ENCODE measurements at regions not wholly inside any gene's neighbourhood (a gene's known extent, or its start where the extent isn't known, plus 50 kb on each side); places are given as distances from the start of the nearest gene placed in this dataset.
"Not testable (repeated sequence)": the region's sequence is repeated elsewhere in the genome, so short reads cannot be mapped to it uniquely, and the experiment has no call there.

DNA sequence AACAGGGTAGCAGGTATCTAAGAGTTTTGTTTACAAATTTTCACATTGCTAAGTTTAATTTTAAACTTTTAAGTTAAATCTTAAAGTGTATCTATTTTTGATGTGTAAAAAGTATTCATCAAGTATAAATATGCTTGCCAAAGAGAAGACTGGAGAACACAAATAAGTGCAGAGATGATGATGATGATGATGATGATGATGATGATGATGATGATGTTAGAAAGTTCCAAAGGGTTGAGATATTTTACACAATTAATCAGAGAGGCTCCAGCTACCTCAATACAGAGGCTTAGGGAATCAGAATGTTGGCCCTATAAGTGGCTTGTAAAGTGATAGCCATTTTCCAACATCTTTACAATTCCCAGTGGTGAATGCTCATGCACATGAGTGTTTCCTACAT, 209.0 kb upstream of the NPVF start:
- Mint-ChIP-seq H3K36me3 (ENCODE audit: low read depth) (no peaks in the 10 kb centered on the region), H3K9me3 (peaks cover 14% of the 10 kb centered on the region), H3K27me3 (no peaks in the 10 kb centered on the region), H3K4me1 (no peaks in the 10 kb centered on the region), H3K27ac (no peak overlapping the region), H3K4me3 (no peak overlapping the region)
- intact Hi-C loops (cut with micrococcal nuclease): no loop called here
- DNase-seq: no peak

DNA sequence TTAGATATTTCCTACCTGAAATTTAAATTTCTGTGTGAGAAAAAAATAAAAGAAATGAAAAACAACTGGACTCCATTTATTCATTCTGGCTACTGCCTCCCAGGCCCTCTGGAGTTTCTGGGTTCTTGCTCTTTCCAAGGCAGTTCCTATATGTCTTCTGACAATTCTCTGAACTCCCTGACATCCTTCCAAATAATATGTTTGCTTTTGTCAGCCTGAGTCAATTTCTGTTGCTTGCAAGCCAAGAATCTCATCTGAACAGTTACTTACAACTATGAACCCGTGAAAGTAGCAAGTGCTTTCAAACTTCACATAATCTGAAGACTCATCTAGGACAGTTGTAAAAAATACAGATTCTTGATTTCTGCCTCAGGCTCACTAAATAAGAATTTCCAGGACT, 216.7 kb upstream of the NPVF start:
- H3K9me3 Mint-ChIP-seq: peaks cover 18% of the 10 kb centered on the region
- DNase-seq: no peak
- intact Hi-C loops (cut with micrococcal nuclease): no loop called here

DNA sequence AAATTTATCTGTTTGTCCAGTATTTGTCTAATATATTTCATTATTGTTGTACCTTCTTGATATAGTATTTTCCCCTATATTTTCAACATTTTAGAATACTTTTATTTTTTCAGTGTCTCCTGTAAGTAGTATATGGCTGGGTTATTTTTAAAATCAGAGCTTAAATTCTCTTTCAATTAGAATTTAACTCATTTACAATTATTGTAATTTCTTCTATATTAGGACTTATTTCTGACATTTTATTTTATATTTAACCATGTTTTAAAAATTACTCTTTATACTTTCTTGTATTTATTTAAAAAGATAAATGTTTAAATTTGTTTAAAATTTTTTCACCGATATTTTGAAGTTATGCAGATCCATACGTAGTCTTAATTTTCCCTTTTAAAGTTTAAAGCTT, 220.0 kb upstream of the NPVF start:
- H3K4me1 Mint-ChIP-seq: no peaks in the 10 kb centered on the region
- no peaks in the 10 kb centered on the region for H3K27me3 Mint-ChIP-seq
- no peak overlapping the region for H3K4me3 Mint-ChIP-seq
- peaks cover 3% of the 10 kb centered on the region for H3K9me3 Mint-ChIP-seq
- DNase-seq: no peak
- no peak overlapping the region for H3K27ac Mint-ChIP-seq
- no peaks in the 10 kb centered on the region for H3K36me3 Mint-ChIP-seq (ENCODE audit: low read depth)
- intact Hi-C loops (cut with micrococcal nuclease): no loop called here

More for the DNA sequence above, 216.7 kb upstream of the NPVF start:
- Mint-ChIP-seq H3K27ac (no peak overlapping the region), H3K27me3 (no peaks in the 10 kb centered on the region), H3K36me3 (ENCODE audit: low read depth) (no peaks in the 10 kb centered on the region), H3K4me3 (no peak overlapping the region), H3K4me1 (no peaks in the 10 kb centered on the region)

DNA sequence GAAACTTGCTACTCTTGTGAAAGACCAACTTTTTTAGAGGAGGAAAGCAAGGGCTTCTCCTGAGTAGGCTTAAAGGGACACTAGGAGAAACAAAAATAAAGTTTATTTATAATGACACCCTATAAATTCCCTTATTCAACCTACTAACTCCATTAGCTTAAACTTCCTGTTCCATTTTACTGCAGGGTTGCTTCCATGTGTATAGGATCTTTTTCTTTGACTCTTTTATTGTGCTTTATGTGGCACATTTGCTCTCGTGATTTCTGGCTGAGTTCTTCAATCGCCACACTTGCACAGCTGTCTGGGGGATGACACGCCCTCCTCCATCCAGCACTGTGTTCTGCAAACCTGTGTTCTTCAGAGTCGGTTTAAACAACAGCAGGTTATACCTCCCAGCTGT, 225.7 kb upstream of the NPVF start:
- intact Hi-C loops (cut with micrococcal nuclease): no loop called here
- no peak overlapping the region for H3K27ac Mint-ChIP-seq
- no peaks in the 10 kb centered on the region for H3K9me3 Mint-ChIP-seq
- no peaks in the 10 kb centered on the region for H3K4me1 Mint-ChIP-seq
- peak; percentile 11 for DNase-seq
- H3K36me3 Mint-ChIP-seq (ENCODE audit: low read depth): no peaks in the 10 kb centered on the region
- H3K4me3 Mint-ChIP-seq: no peak overlapping the region
- H3K27me3 Mint-ChIP-seq: peaks cover 3% of the 10 kb centered on the region

DNA sequence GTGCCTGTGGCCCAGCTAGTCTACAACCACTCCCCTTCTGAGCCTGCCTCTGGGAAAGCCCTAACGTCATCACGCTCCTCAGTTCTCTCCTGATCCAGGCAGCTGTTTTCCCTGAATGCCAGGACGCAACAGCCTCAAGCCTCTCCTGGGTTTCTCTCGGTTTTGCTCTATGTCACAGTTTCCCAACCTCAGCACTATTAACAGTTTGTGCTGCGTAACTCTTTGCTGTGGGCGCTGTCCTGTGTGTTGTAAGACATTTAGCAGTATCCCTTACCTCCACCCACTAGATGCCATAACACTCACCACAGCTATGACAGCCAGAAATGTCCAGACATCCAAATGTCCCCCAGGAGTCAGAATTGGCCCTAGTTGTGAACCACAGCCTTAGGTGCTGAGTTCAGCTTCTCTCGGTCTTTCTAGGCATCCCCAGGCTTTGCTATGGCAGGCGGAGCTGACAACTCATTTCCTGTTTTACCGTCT, 226.3 kb upstream of the NPVF start:
- Mint-ChIP-seq H3K4me3 (no peak overlapping the region), H3K4me1 (no peaks in the 10 kb centered on the region), H3K27me3 (peaks cover 3% of the 10 kb centered on the region), H3K9me3 (no peaks in the 10 kb centered on the region), H3K36me3 (ENCODE audit: low read depth) (no peaks in the 10 kb centered on the region), H3K27ac (no peak overlapping the region)
- DNase-seq: peak; percentile 26
- intact Hi-C loops (cut with micrococcal nuclease): no loop called here

DNA sequence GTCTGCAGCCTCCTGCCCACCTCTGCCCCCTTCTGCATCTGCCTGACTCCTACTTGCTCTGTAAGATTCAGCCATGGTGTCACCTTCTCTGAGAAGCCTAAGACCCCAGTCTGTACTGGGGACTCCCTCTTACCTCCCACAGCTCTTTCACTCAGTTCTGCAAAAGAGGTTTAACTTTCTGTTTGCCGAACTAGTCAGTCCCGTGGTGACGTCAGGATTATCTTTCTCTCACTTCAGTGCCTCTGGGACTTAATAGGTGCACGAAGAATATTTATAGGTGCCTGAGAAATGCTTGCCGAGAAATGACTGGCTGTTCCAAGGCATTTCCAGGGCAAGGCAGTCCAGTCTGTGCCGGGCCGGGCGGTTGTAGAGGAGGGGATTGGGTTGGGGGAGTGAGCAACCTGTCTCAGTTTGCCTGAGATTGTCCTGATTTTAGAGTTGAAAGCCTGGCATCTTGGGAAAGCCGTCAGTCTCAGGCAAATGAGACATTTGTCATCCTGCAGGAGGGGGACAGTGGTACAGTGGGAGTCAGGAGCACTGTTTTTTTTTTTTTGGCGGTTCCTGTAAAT, 227.5 kb upstream of the NPVF start:
- Mint-ChIP-seq H3K4me1 (no peaks in the 10 kb centered on the region), H3K4me3 (no peak overlapping the region), H3K27me3 (peaks cover 9% of the 10 kb centered on the region), H3K27ac (no peak overlapping the region), H3K36me3 (ENCODE audit: low read depth) (no peaks in the 10 kb centered on the region), H3K9me3 (no peaks in the 10 kb centered on the region)
- intact Hi-C loops (cut with micrococcal nuclease): no loop called here
- no peak for DNase-seq

DNA sequence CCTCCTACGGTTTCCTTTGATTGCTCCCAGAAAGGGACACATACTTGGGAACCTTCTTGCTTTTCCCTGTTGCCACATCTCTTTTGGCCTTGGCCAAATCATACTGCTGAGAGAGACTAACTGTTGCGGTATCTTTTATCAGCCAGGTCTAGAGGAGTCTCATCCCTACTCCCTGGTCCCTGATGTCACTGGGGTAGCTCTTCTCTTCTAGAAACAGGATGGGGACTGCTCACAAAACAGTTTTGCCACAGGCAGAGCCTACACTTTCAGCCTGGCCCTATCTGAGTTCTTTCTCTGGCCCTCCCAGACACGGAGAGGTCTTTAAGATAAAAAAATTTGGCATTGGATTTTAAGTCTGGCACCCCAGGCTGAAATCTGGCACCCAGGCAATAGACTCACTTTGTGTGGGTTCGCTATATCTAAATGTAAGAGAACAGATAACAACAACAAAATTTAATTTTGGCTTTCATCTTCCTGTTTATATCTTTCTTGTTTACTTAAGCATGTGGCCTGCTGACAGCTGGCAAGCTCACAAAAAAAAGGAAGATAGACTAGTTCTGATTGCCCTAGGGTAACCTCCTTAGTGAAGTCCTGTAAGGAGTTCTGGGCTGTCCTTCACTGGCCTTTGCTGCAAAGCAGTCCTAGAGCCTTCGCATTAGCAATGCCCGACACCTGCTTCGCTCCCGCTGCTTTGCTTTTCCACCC, 228.3 kb upstream of the NPVF start:
- Mint-ChIP-seq H3K4me1 (no peaks in the 10 kb centered on the region), H3K27ac (no peak overlapping the region), H3K4me3 (no peak overlapping the region), H3K36me3 (ENCODE audit: low read depth) (no peaks in the 10 kb centered on the region), H3K27me3 (peaks cover 9% of the 10 kb centered on the region), H3K9me3 (no peaks in the 10 kb centered on the region)
- DNase-seq: no peak
- intact Hi-C loops (cut with micrococcal nuclease): no loop called here

DNA sequence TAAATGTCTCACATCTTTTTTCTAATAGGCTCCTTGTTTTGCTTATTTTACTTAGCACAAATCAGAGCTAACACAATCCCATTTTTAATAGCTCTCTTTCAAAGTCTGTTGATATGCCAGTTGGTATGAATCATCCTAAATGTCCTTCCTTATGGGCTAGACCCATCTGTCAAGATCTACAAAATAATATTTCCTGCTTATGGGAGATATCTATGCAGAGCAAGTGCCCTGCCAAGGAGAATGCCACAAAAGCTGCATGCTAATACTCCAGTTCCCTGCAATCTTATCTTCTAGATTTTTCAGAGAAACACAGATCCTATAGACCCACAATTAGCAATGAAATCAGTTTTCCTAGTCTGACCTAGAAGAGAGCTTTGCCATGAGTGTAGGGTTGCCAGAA, 230.8 kb upstream of the NPVF start:
- intact Hi-C loops (cut with micrococcal nuclease): no loop called here
- H3K4me1 Mint-ChIP-seq: no peaks in the 10 kb centered on the region
- H3K27me3 Mint-ChIP-seq: peaks cover 16% of the 10 kb centered on the region
- no peak overlapping the region for H3K27ac Mint-ChIP-seq
- DNase-seq: no peak
- no peak overlapping the region for H3K4me3 Mint-ChIP-seq
- no peaks in the 10 kb centered on the region for H3K9me3 Mint-ChIP-seq
- H3K36me3 Mint-ChIP-seq (ENCODE audit: low read depth): no peaks in the 10 kb centered on the region

DNA sequence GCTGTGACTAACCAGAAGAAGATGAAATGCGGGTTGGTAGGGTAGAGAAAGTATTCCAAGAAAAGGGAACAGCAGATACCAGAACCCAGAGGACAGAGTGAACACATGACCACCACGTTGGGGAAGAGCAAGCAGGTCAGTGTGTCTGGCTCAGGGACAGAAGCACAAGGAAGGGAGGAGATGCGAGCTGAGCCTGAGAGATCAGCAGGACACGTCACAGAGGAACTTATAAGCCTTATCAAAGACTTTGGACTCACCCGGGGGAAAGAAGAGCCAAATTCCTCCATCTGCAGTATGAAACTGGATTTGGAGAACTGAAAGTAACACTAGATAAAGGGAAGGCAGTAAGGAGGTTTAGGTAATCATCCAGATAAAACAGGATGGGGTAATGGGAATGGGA, 232.1 kb upstream of the NPVF start:
- Mint-ChIP-seq H3K36me3 (ENCODE audit: low read depth) (no peaks in the 10 kb centered on the region), H3K9me3 (no peaks in the 10 kb centered on the region), H3K4me1 (no peaks in the 10 kb centered on the region), H3K27me3 (peaks cover 22% of the 10 kb centered on the region), H3K27ac (no peak overlapping the region), H3K4me3 (no peak overlapping the region)
- DNase-seq: peak; percentile 9
- intact Hi-C loops (cut with micrococcal nuclease): no loop called here

DNA sequence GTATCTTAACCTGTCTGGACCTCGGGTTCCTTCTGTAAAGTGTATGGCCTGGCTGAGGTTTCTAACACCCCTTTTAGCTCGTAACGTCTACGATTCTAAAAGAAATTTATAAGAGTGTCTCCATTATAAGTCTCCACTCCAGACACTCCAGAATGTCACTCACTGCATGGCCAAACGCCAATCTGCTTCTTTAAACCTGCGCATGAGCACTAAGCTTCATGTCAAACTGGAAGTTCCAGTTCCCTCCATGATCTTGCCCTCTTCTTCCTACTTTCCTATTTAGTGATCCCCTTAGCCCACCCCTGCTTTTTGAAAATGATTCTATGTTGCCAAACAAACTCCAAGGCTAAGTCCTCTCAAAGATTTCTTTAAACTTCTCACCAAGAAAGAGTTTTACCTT, 241.4 kb upstream of the NPVF start:
- H3K27me3 Mint-ChIP-seq: peaks cover 16% of the 10 kb centered on the region
- no peaks in the 10 kb centered on the region for H3K9me3 Mint-ChIP-seq
- no peak overlapping the region for H3K27ac Mint-ChIP-seq
- no peaks in the 10 kb centered on the region for H3K4me1 Mint-ChIP-seq
- DNase-seq: no peak
- intact Hi-C loops (cut with micrococcal nuclease): no loop called here
- no peak overlapping the region for H3K4me3 Mint-ChIP-seq
- H3K36me3 Mint-ChIP-seq (ENCODE audit: low read depth): no peaks in the 10 kb centered on the region

DNA sequence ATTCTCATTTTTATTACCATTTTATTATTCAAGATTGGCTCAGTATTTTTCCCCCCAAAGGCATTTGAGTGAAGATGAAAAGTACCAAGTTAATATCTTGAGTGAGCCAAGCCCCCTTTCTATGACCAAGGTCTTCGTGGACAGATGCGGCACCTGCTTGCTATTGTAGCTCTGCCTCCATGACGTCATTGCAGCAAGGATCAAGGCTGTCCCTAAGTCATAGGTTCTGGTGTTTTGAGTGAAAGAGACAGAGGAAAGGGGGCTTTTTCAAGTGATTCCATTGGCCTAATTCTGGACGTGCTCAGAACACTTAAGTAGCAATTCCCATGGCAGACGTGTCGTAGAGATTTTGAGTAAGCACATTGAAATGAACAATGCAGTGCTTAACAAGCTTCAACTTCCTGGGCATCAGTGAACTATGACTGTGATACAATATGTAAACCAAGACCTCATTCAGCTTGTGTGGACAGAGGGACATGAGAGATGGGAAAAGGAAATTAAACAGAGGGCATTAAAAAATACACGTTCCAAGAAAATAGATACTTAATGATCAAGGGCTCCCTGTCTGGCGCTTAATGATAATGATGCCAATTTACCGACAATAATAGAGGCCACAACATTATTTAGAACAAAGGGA, 248.7 kb upstream of the NPVF start:
- intact Hi-C loops (cut with micrococcal nuclease): no loop called here
- H3K4me1 Mint-ChIP-seq: no peaks in the 10 kb centered on the region
- H3K27me3 Mint-ChIP-seq: peaks cover 14% of the 10 kb centered on the region
- H3K36me3 Mint-ChIP-seq (ENCODE audit: low read depth): no peaks in the 10 kb centered on the region
- DNase-seq: no peak
- no peak overlapping the region for H3K27ac Mint-ChIP-seq
- no peak overlapping the region for H3K4me3 Mint-ChIP-seq
- no peaks in the 10 kb centered on the region for H3K9me3 Mint-ChIP-seq

DNA sequence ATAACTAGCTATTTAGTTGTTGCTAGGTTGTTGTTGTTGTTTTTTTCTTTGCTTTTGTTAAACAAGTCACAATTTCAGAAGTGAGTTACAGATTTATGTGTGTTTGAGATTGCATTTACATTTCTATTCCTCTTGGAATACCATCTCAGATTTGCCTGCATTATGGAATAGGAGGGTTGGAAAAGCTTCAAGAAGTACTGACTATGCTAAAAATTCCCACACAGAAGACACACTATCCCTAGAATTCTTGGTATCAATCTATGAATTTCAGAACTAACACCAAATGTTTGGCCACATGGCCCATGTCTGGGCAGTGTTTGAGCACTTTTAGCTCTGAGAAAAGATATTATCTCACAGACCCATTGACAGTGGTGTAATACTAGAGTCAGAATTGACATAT, 249.9 kb upstream of the NPVF start:
- H3K36me3 Mint-ChIP-seq (ENCODE audit: low read depth); H3K9me3 Mint-ChIP-seq; H3K27ac Mint-ChIP-seq; H3K4me1 Mint-ChIP-seq; DNase-seq; intact Hi-C loops (cut with micrococcal nuclease); H3K4me3 Mint-ChIP-seq: not testable (repeated sequence)
- H3K27me3 Mint-ChIP-seq: peaks cover 13% of the 10 kb centered on the region

DNA sequence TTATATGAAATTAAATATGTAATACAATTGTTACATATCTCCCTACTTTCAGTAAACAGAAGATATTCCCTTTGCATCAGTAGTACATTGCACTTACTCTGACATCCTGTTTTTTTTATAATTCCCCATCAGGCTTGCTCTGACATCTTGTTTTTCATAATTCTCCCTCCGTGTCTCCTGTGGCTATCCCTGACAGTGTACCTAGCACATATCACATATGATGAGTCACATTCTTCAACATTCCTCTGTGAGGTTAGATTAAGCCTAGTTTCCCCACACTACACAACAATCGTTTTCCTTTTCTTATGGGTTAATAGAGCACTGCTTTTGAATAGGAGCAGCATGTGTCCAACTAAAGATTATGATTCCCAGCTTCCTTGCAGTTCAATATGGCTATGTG, 250.6 kb upstream of the NPVF start:
- Mint-ChIP-seq H3K27me3 (peaks cover 14% of the 10 kb centered on the region), H3K36me3 (ENCODE audit: low read depth) (no peaks in the 10 kb centered on the region), H3K9me3 (no peaks in the 10 kb centered on the region), H3K27ac (no peak overlapping the region), H3K4me3 (no peak overlapping the region), H3K4me1 (no peaks in the 10 kb centered on the region)
- intact Hi-C loops (cut with micrococcal nuclease): no loop called here
- no peak for DNase-seq

DNA sequence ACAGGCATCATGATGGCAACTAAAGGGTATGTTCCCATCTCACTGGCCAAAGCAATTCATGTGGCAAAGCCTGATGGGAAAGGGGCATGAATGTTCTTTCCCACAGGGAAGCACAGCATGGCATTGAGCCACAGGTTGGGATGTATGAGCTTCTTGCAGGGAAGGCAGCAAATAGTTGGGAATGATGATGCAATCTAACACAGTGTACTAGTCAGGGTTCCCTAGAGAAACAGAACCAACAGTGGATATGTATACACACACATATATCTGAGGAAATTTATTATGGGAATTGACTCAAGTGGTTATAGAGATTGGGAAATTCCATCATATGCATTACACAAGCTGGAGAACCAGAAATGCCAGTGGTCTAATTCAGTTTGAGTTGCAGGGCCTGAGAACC, 253.6 kb upstream of the NPVF start:
- DNase-seq: no peak
- intact Hi-C loops (cut with micrococcal nuclease): no loop called here
- Mint-ChIP-seq H3K4me3 (no peak overlapping the region), H3K27me3 (peaks cover 17% of the 10 kb centered on the region), H3K9me3 (no peaks in the 10 kb centered on the region), H3K27ac (no peak overlapping the region), H3K36me3 (ENCODE audit: low read depth) (no peaks in the 10 kb centered on the region), H3K4me1 (no peaks in the 10 kb centered on the region)

Measured in activated CD4-positive, alpha-beta T cell treated with anti-CD3 and anti-CD28 coated beads, Interleukin-2, amount 10 ng/mL, durations not matched to agents 24 days and 14 days (primary cell).